Mucosa of descending colon (tissue), 3 donors: ENCODE measurements at regions not wholly inside any gene's neighbourhood (a gene's known extent, or its start where the extent isn't known, plus 50 kb on each side); places are given as distances from the start of the nearest gene placed in this dataset.

ENCODE experiments used
- ATAC-seq: fragments of 200-7000 bp; cut with Tn5 transposase; one replicate; pipeline ENCODE4 v1.9.1; 2020; ENCODE audit warnings: mild to moderate bottlenecking, moderate library complexity
- DNase-seq, 3 donors: peaks; one replicate each; pipeline ENCODE4 v3.0.0-alpha.2; 2020
- H3K36me3 ChIP-seq: fragments of 200-600 bp; one replicate; pipeline ENCODE4 v1.8.0; 2021; ENCODE audit warnings: low read depth, mild to moderate bottlenecking
- H3K4me1 ChIP-seq: fragments of 200-600 bp; one replicate; pipeline ENCODE4 v1.8.0; 2021; ENCODE audit warnings: low read depth, mild to moderate bottlenecking
- H3K4me3 ChIP-seq: fragments of 200-600 bp; one replicate; pipeline ENCODE4 v1.8.0; 2021; ENCODE audit warnings: mild to moderate bottlenecking
- H3K9me3 ChIP-seq: fragments of 200-600 bp; one replicate; pipeline ENCODE4 v1.8.0; 2021; ENCODE audit warnings: mild to moderate bottlenecking
- CTCF ChIP-seq: fragments of 200-600 bp; IDR thresholded peaks from one replicate; pipeline ENCODE4 v1.8.0; 2022; ENCODE audit warnings: antibody characterized with exemption, mild to moderate bottlenecking
- intact Hi-C, 2 donors: fragments of 100-400 bp; cut with DNase I in 1 of 2; cut with micrococcal nuclease in 1 of 2; formaldehyde crosslinking; loops; one replicate each; pipeline versions ENCODE4 v1.11.0 to v1.11.1; 2022; cut with DNase I, micrococcal nuclease
- donor health status: DM: no; HTN: no; CAD: no; lungs with moderate emphysema.
- donor health status: DM: no; HTN: no; CAD: no.
- donor health status: DM: no; HTN: yes; CAD: no.

GRCh38 chr12:127504874-127505273, 762.1 kb upstream of the TMEM132C start:
- no peaks in the 10 kb centered on the region for H3K9me3 ChIP-seq
- H3K4me3 ChIP-seq: no peak overlapping the region
- H3K4me1 ChIP-seq: no peaks in the 10 kb centered on the region
- no peaks in the 10 kb centered on the region for H3K36me3 ChIP-seq
- intact Hi-C loops: no loop called here
- DNase-seq: no peak
- no peak for ATAC-seq
- no peak for TF ChIP-seq CTCF

- H3K36me3 ChIP-seq: no peaks in the 10 kb centered on the region
- TF ChIP-seq CTCF: no peak
- DNase-seq: no peak
- H3K4me3 ChIP-seq: no peak overlapping the region
- intact Hi-C loops: no loop called here
- no peaks in the 10 kb centered on the region for H3K9me3 ChIP-seq
- H3K4me1 ChIP-seq: no peaks in the 10 kb centered on the region
- no peak for ATAC-seq
These were observed 759.6 kb upstream of the TMEM132C start for GRCh38 chr12:127507341-127507740.

GRCh38 chr12:127509066-127509778, 757.7 kb upstream of the TMEM132C start:
- H3K36me3 ChIP-seq: no peaks in the 10 kb centered on the region
- H3K4me3 ChIP-seq: no peak overlapping the region
- ATAC-seq: no peak
- DNase-seq: no peak
- TF ChIP-seq CTCF: no peak
- intact Hi-C loops: no loop called here
- H3K4me1 ChIP-seq: no peaks in the 10 kb centered on the region
- H3K9me3 ChIP-seq: no peaks in the 10 kb centered on the region

- Histone ChIP-seq H3K4me3 (no peak overlapping the region), H3K4me1 (no peaks in the 10 kb centered on the region), H3K9me3 (no peaks in the 10 kb centered on the region), H3K36me3 (no peaks in the 10 kb centered on the region)
- no peak for ATAC-seq
- intact Hi-C loops: no loop called here
- DNase-seq: no peak
- no peak for TF ChIP-seq CTCF
These were observed 751.0 kb upstream of the TMEM132C start for GRCh38 chr12:127515941-127516340.

- no peak for DNase-seq
- Histone ChIP-seq H3K9me3 (no peaks in the 10 kb centered on the region), H3K36me3 (no peaks in the 10 kb centered on the region), H3K4me3 (no peak overlapping the region), H3K4me1 (no peaks in the 10 kb centered on the region)
- no peak for ATAC-seq
- intact Hi-C loops: no loop called here
- TF ChIP-seq CTCF: no peak
These were observed 750.5 kb upstream of the TMEM132C start for GRCh38 chr12:127516467-127516866.

GRCh38 chr12:127519779-127520178, 747.2 kb upstream of the TMEM132C start:
- Histone ChIP-seq H3K36me3 (no peaks in the 10 kb centered on the region), H3K9me3 (no peaks in the 10 kb centered on the region), H3K4me3 (no peak overlapping the region), H3K4me1 (no peaks in the 10 kb centered on the region)
- ATAC-seq: no peak
- DNase-seq: no peak
- no peak for TF ChIP-seq CTCF
- intact Hi-C loops: no loop called here
